ENCODE measurements at regions not wholly inside any gene's neighbourhood (a gene's known extent, or its start where the extent isn't known, plus 50 kb on each side); places are given as distances from the start of the nearest gene placed in this dataset.

GRCh38 chr7:21023841-21024484 lies 237.3 kb upstream of the SP8 start:
- TF ChIP-seq REST (tag by site-specific recombination; IDR thresholded peaks at IDR 0.05) (no peak), INSM2 (tag by site-specific recombination; IDR thresholded peaks at IDR 0.05) (no peak), ZNF624 (tag by site-specific recombination; IDR thresholded peaks at IDR 0.05) (no peak), ZNF350 (tag by site-specific recombination; IDR thresholded peaks at IDR 0.05) (no peak), CTCF (tag by site-specific recombination; IDR thresholded peaks at IDR 0.05) (peak; percentile 38; the same call in 1 of the 2 replicates), GLI2 (tag by site-specific recombination; IDR thresholded peaks at IDR 0.05; ENCODE audit: borderline replicate concordance, low read depth) (no peak), GLI4 (tag by site-specific recombination; IDR thresholded peaks at IDR 0.05) (no peak), HOXA7 (CRISPR knock-in tag; IDR thresholded peaks at IDR 0.05; ENCODE audit: borderline replicate concordance) (no peak), ZNF629 (tag by site-specific recombination; IDR thresholded peaks at IDR 0.05) (no peak), ZNF335 (tag by site-specific recombination; conservative IDR thresholded peaks at IDR 0.05) (no peak), OSR2 (tag by site-specific recombination; IDR thresholded peaks at IDR 0.05) (no peak), ZFP69B (tag by site-specific recombination; IDR thresholded peaks at IDR 0.05) (no peak), SCRT2 (tag by site-specific recombination; IDR thresholded peaks at IDR 0.05) (no peak)

Measured in HEK293 (cell line).